ENCODE measurements at regions not wholly inside any gene's neighbourhood (a gene's known extent, or its start where the extent isn't known, plus 50 kb on each side); places are given as distances from the start of the nearest gene placed in this dataset.

DNA sequence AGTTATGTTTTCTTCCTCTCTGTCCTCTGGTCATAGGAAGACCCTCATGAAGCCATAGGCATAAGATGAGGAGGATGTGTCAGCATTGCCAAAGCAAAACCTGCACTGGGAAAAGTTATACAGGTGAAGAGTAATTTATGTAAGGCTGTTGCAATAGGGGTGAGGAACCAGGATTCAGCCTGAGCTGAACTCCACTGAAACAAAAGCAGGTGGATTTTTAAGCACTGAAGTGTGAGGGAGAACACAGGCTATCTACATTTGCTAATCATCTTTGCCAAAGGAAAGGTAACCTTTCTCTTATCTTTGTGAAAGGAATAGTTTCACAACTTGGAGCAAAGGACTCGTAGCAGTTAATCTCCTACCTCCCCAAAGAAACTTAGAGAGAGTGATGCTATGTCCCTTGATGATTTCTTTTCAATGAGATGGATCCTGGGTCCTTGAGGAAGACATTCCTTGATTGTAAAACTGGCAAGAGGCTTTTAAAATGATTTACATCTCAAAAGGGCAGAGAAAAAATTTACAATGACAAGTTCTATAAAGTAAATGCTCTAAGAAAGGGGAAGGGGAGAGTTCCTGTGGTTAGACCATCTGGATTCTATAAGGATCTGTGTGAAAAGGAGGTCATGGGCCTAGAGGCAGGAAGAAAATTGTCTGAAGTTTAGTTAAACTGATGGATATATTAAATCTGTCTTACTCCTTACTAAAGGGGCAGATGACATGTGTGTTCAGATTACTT, 385.4 kb upstream of the CDH7 start:
- TF ChIP-seq, protein P1, sequence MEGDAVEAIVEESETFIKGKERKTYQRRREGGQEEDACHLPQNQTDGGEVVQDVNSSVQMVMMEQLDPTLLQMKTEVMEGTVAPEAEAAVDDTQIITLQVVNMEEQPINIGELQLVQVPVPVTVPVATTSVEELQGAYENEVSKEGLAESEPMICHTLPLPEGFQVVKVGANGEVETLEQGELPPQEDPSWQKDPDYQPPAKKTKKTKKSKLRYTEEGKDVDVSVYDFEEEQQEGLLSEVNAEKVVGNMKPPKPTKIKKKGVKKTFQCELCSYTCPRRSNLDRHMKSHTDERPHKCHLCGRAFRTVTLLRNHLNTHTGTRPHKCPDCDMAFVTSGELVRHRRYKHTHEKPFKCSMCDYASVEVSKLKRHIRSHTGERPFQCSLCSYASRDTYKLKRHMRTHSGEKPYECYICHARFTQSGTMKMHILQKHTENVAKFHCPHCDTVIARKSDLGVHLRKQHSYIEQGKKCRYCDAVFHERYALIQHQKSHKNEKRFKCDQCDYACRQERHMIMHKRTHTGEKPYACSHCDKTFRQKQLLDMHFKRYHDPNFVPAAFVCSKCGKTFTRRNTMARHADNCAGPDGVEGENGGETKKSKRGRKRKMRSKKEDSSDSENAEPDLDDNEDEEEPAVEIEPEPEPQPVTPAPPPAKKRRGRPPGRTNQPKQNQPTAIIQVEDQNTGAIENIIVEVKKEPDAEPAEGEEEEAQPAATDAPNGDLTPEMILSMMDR (IDR thresholded peaks at IDR 0.05; ENCODE audit: insufficient read depth, low read length) = no peak
- TF ChIP-seq POLR2AphosphoS5 (IDR thresholded peaks at IDR 0.05; ENCODE audit: low read depth) (no peak), GABPA (IDR thresholded peaks at IDR 0.05; ENCODE audit: low read depth) (no peak)
- TF ChIP-seq, protein P2, sequence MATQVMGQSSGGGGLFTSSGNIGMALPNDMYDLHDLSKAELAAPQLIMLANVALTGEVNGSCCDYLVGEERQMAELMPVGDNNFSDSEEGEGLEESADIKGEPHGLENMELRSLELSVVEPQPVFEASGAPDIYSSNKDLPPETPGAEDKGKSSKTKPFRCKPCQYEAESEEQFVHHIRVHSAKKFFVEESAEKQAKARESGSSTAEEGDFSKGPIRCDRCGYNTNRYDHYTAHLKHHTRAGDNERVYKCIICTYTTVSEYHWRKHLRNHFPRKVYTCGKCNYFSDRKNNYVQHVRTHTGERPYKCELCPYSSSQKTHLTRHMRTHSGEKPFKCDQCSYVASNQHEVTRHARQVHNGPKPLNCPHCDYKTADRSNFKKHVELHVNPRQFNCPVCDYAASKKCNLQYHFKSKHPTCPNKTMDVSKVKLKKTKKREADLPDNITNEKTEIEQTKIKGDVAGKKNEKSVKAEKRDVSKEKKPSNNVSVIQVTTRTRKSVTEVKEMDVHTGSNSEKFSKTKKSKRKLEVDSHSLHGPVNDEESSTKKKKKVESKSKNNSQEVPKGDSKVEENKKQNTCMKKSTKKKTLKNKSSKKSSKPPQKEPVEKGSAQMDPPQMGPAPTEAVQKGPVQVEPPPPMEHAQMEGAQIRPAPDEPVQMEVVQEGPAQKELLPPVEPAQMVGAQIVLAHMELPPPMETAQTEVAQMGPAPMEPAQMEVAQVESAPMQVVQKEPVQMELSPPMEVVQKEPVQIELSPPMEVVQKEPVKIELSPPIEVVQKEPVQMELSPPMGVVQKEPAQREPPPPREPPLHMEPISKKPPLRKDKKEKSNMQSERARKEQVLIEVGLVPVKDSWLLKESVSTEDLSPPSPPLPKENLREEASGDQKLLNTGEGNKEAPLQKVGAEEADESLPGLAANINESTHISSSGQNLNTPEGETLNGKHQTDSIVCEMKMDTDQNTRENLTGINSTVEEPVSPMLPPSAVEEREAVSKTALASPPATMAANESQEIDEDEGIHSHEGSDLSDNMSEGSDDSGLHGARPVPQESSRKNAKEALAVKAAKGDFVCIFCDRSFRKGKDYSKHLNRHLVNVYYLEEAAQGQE (IDR thresholded peaks at IDR 0.05; ENCODE audit: insufficient replicate concordance, low read depth) = no peak
